ENCODE measurements at regions not wholly inside any gene's neighbourhood (a gene's known extent, or its start where the extent isn't known, plus 50 kb on each side); places are given as distances from the start of the nearest gene placed in this dataset.

DNA sequence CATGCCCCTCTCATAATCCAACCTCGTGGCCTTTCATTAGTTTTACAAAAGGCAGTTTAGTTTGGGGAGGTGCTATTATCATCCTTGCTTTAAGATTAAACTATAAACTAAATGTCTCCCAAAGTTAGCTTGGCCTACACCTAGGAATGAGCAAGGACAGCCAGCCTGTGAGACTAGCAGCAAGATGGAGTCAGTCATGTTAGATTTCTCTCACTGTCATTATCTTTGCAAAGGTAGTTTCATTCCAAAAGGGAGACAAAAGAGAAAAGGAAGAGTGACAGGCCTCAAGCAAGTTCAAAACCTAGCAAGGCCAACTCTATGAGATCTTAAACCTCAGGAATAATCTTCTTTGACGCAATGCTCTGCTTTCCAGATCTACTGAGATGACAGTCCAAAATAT, 232.2 kb downstream of the UBE3D start:
- DNase-seq (no peak), ATAC-seq (ENCODE audit: poor library complexity) (no peak)
- intact Hi-C loops (cut with DNase I) = no loop called here

DNA sequence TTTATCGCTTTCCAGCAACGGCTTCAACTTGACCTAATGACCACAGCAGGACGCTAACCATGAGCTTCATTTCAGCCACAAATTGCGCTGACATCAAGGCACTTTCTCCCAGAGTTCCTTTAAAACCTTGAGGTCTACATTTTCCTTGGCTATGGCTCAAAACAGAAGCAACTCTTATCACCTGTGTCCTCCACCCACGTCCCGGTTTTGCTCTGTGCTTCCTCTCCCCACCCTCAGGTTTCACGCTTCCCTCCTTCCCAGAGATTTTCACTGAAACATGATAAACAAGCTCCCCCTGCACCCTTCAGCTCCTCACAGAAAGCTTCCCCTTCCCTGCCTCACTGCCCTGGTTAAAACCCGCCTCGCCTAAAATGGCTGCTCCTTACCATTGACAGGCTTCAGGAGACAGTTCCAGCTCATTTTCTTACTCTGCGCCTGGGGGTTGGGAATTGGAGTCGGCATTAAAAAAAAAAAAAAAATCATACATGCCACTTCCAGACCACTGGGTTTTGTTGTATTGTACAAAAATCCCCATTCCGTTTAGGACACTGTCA, 229.5 kb downstream of the UBE3D start:
- ATAC-seq (ENCODE audit: poor library complexity) = no peak
- DNase-seq = no peak

DNA sequence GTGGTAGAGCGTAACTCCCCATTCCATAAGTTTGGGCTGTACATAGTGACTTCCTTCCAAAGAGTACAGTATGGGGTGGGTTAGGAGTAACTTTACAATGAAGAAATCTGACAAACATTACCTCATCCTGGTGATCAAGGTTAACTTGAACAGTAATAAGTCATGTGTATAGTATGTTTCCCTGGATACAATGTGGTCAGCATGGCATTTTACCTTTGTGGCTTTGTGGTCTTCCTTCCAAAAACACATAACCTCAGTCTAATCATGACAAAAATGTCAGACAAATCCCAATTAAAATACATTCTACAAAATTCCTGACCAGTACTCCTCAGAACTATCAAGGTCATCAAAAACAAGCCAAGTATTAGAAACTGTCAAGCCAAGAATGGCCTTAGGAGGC, 225.1 kb downstream of the UBE3D start:
- intact Hi-C loops (cut with DNase I) = no loop called here
- ATAC-seq (ENCODE audit: poor library complexity) = no peak
- no peak for DNase-seq

More for the DNA sequence above, 229.5 kb downstream of the UBE3D start:
- intact Hi-C loops (cut with DNase I) = no loop called here

DNA sequence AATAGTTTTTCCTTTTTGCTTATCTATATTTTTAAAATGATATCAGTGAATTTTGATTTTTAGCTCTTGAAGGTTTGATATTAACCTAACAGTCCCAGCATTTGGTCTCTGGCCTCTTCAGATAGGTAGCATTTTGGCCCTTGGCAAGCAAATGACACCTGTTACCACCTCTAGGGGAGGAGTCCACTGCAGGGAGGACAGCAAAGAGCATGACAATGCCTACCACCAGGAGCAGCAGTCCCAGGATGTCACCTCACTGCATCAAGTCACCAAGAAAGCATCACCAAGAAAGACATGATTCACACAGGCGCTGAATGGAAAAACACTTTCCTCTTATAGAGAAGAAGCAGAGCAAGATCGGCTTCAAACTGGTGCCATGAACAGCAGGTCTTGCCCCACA, 224.3 kb downstream of the UBE3D start:
- no peak for ATAC-seq (ENCODE audit: poor library complexity)
- intact Hi-C loops (cut with DNase I) = no loop called here
- no peak for DNase-seq

All from Right ventricle myocardium superior (tissue), 1 donor.